ENCODE measurements at regions not wholly inside any gene's neighbourhood (a gene's known extent, or its start where the extent isn't known, plus 50 kb on each side); places are given as distances from the start of the nearest gene placed in this dataset.

GRCh38 chr15:95410757-95411156 lies 919.7 kb upstream of the NR2F2 start:
- TF ChIP-seq CTCF (IDR thresholded peaks at IDR 0.05; ENCODE audit: low read depth, low read length) = no peak
- no peak overlapping the region for H3K4me3 ChIP-seq (ENCODE audit: low read depth, low read length)

GRCh38 chr15:95416576-95416975 lies 913.9 kb upstream of the NR2F2 start:
- H3K4me3 ChIP-seq (ENCODE audit: low read depth, low read length) = no peak overlapping the region
- no peak for TF ChIP-seq CTCF (IDR thresholded peaks at IDR 0.05; ENCODE audit: low read depth, low read length)

GRCh38 chr15:95417761-95418160 lies 912.7 kb upstream of the NR2F2 start:
- no peak overlapping the region for H3K4me3 ChIP-seq (ENCODE audit: low read depth, low read length)
- no peak for TF ChIP-seq CTCF (IDR thresholded peaks at IDR 0.05; ENCODE audit: low read depth, low read length)

GRCh38 chr15:95422255-95422654 lies 908.2 kb upstream of the NR2F2 start:
- H3K4me3 ChIP-seq (ENCODE audit: low read depth, low read length) = no peak overlapping the region
- TF ChIP-seq CTCF (IDR thresholded peaks at IDR 0.05; ENCODE audit: low read depth, low read length) = no peak

GRCh38 chr15:95425859-95426258 lies 904.6 kb upstream of the NR2F2 start:
- no peak for TF ChIP-seq CTCF (IDR thresholded peaks at IDR 0.05; ENCODE audit: low read depth, low read length)
- H3K4me3 ChIP-seq (ENCODE audit: low read depth, low read length) = no peak overlapping the region

- no peak overlapping the region for H3K4me3 ChIP-seq (ENCODE audit: low read depth, low read length)
- TF ChIP-seq CTCF (IDR thresholded peaks at IDR 0.05; ENCODE audit: low read depth, low read length) = no peak
Observed at GRCh38 chr15:95429345-95429744, 901.2 kb upstream of the NR2F2 start.

- TF ChIP-seq CTCF (IDR thresholded peaks at IDR 0.05; ENCODE audit: low read depth, low read length) = no peak
- no peak overlapping the region for H3K4me3 ChIP-seq (ENCODE audit: low read depth, low read length)
Observed at GRCh38 chr15:95431518-95431917, 899.0 kb upstream of the NR2F2 start.
